Hepatocyte (in vitro differentiated cells): ENCODE measurements at regions not wholly inside any gene's neighbourhood (a gene's known extent, or its start where the extent isn't known, plus 50 kb on each side); places are given as distances from the start of the nearest gene placed in this dataset.

Source experiments
- CTCF ChIP-seq: fragments of 200-600 bp; sonication (generic); IDR thresholded peaks from 2 replicates; pipeline ENCODE4 v1.5.1; 2016; ENCODE audit warnings: antibody characterized with exemption, mild to moderate bottlenecking; ENCODE audit not compliant: poor library complexity
- EZH2 ChIP-seq: fragments of 200-600 bp; sonication (generic); IDR thresholded peaks from 2 replicates; pipeline ENCODE4 v1.6.1; 2016; ENCODE audit warnings: antibody characterized with exemption, mild to moderate bottlenecking, borderline replicate concordance

DNA sequence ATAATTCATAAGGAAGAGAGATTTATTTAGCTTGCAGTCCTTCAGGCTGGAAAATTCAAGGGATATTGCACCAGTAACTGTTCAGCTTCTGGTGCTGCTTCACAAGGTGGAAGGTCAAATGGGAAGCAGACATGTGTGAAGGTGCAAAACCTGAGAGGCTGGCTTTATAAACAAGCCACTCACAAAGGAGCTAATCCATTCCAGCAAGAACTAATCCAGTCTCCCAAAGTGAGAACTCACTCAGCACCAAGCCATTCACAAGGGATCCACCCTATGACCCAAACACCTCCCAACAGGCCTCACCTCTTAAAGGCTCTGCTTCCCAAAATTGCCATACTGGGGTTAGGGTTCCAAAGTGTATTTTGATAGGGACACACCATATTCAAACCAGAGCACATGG, 1018.4 kb upstream of the ACVR2A start:
- no peak for TF ChIP-seq CTCF
- no peak for TF ChIP-seq EZH2
